KMS-11 (cell line): ENCODE measurements at regions not wholly inside any gene's neighbourhood (a gene's known extent, or its start where the extent isn't known, plus 50 kb on each side); places are given as distances from the start of the nearest gene placed in this dataset.

Experiments
- H2AFZ ChIP-seq: fragments of 200-600 bp; sonication (generic); 2 replicates; pipeline ENCODE4 v1.6.1; 2016; ENCODE audit warnings: antibody characterized with exemption, mixed run types, low read depth
- H3K27ac ChIP-seq: fragments of 200-600 bp; sonication (generic); 2 replicates; pipeline ENCODE4 v1.6.1; 2016; ENCODE audit warnings: mild to moderate bottlenecking, mixed run types
- H3K27me3 ChIP-seq: fragments of 200-600 bp; sonication (generic); 2 replicates; pipeline ENCODE4 v1.6.1; 2017; ENCODE audit warnings: mild to moderate bottlenecking, low read depth, mixed run types, moderate library complexity; ENCODE audit not compliant: insufficient read depth
- H3K36me3 ChIP-seq: fragments of 200-600 bp; sonication (generic); 2 replicates; pipeline ENCODE4 v1.6.1; 2017; ENCODE audit warnings: mild to moderate bottlenecking, mixed run types; ENCODE audit not compliant: insufficient read depth
- H3K4me1 ChIP-seq: fragments of 200-600 bp; sonication (generic); 2 replicates; pipeline ENCODE4 v1.6.1; 2016; ENCODE audit warnings: mild to moderate bottlenecking, low read depth, mixed run types; ENCODE audit not compliant: poor library complexity, severe bottlenecking
- H3K4me2 ChIP-seq: fragments of 200-600 bp; sonication (generic); 2 replicates; pipeline ENCODE4 v1.7.0; 2016; ENCODE audit warnings: mild to moderate bottlenecking, mixed run types
- H3K4me3 ChIP-seq: fragments of 200-600 bp; sonication (generic); IDR thresholded peaks from 2 replicates; pipeline ENCODE4 v1.6.1; 2017; ENCODE audit warnings: low read depth, low read length, mixed read lengths; ENCODE audit not compliant: insufficient read depth
- H3K79me2 ChIP-seq: fragments of 200-600 bp; sonication (generic); 2 replicates; pipeline ENCODE4 v1.6.1; 2016; ENCODE audit warnings: low read depth, mixed run types; ENCODE audit not compliant: insufficient read depth
- H3K9ac ChIP-seq: fragments of 200-600 bp; sonication (generic); 2 replicates; pipeline ENCODE4 v1.6.1; 2016; ENCODE audit warnings: mild to moderate bottlenecking, mixed run types
- H4K20me1 ChIP-seq: fragments of 200-600 bp; sonication (generic); 2 replicates; pipeline ENCODE4 v1.6.1; 2016; ENCODE audit warnings: mild to moderate bottlenecking, mixed run types; ENCODE audit not compliant: insufficient read depth
- TF ChIP-seq, protein P1 (sequence below): fragments of 200-600 bp; sonication (generic); conservative IDR thresholded peaks from 2 replicates; pipeline ENCODE4 v1.6.1; 2017; ENCODE audit warnings: low read depth, mild to moderate bottlenecking, antibody characterized with exemption, low read length, moderate library complexity, mixed read lengths

DNA sequence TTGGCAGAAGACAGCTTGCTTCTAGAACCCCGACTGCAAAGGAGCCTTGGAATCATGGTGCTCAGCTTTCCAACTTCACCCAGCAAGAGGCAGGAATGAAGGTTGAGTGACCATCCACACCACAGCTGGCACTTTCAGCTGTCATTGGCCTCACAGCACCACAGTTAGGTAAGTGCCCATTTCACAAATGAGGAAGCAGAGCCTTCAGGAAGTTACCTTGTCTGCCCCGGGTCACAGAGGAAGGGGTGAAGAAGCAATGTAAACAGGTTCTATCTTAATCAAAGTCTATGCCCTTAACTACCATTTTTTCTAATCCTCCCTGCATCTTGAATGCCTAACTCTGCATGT is 156.0 kb downstream of the GLUL start:
- H4K20me1 ChIP-seq: no peaks in the 10 kb centered on the region
- no peak overlapping the region for H2AFZ ChIP-seq
- H3K36me3 ChIP-seq: no peaks in the 10 kb centered on the region
- H3K4me3 ChIP-seq: no peak overlapping the region
- H3K9ac ChIP-seq: no peak overlapping the region
- no peaks in the 10 kb centered on the region for H3K79me2 ChIP-seq
- no peaks in the 10 kb centered on the region for H3K4me1 ChIP-seq
- H3K4me2 ChIP-seq: no peak overlapping the region
- no peak overlapping the region for H3K27ac ChIP-seq
- no peaks in the 10 kb centered on the region for H3K27me3 ChIP-seq
- TF ChIP-seq, protein P1, sequence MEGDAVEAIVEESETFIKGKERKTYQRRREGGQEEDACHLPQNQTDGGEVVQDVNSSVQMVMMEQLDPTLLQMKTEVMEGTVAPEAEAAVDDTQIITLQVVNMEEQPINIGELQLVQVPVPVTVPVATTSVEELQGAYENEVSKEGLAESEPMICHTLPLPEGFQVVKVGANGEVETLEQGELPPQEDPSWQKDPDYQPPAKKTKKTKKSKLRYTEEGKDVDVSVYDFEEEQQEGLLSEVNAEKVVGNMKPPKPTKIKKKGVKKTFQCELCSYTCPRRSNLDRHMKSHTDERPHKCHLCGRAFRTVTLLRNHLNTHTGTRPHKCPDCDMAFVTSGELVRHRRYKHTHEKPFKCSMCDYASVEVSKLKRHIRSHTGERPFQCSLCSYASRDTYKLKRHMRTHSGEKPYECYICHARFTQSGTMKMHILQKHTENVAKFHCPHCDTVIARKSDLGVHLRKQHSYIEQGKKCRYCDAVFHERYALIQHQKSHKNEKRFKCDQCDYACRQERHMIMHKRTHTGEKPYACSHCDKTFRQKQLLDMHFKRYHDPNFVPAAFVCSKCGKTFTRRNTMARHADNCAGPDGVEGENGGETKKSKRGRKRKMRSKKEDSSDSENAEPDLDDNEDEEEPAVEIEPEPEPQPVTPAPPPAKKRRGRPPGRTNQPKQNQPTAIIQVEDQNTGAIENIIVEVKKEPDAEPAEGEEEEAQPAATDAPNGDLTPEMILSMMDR: no peak

DNA sequence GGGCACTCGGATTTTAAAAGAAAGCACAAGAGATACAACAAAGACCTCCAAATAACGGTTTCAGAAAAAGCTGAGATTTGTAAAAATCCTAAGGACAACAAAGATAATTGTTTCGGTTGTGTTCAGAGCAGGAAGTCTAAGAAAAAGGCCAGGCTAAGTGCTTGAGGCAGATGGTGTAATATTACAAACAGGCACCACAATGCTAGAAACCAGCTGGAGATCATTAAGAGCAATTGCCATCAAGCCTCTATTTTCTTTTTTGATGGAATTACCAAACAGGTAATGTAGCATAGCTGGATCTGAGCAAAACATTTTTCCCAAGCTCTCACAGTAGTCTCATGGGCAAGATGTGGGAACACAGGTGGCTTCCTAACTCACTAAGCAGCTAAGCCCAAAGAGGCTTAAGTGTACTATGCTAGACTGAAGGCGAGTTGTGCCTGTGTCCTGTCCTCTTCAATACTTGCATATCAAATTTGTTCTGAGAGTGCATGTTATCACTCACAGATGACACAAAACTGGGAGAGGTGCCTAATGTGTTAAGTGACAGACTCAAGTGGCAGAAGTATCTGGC is 161.6 kb downstream of the GLUL start:
- Histone ChIP-seq H3K4me1 (no peaks in the 10 kb centered on the region), H2AFZ (no peak overlapping the region), H3K9ac (no peak overlapping the region), H3K4me2 (no peak overlapping the region), H4K20me1 (no peaks in the 10 kb centered on the region), H3K4me3 (no peak overlapping the region), H3K27ac (no peak overlapping the region), H3K79me2 (no peaks in the 10 kb centered on the region), H3K36me3 (no peaks in the 10 kb centered on the region), H3K27me3 (no peaks in the 10 kb centered on the region)
- TF ChIP-seq, protein P1: no peak

DNA sequence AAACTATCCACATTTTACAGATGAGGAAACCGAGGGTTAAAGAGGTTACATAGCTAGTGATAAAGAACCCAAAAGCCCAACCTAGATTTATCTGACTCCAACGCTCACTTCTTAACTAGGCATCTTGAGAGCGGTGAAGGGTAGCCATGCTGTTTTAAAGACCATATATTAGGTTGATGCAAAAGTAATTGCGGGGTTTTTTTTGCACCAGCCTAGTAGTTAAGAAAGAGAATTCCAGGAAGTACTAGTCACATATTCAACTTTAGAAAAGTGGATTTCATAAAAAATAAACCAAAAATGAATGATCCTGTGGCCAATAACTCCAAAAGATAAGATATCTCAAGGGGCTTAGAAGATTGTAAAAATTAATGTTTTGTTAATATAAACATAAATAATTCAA is 162.1 kb downstream of the GLUL start:
- Histone ChIP-seq H3K4me3 (no peak overlapping the region), H3K36me3 (no peaks in the 10 kb centered on the region), H3K27me3 (no peaks in the 10 kb centered on the region), H3K4me2 (no peak overlapping the region), H3K27ac (no peak overlapping the region), H3K4me1 (no peaks in the 10 kb centered on the region), H2AFZ (no peak overlapping the region), H4K20me1 (no peaks in the 10 kb centered on the region), H3K79me2 (no peaks in the 10 kb centered on the region), H3K9ac (no peak overlapping the region)
- TF ChIP-seq, protein P1: no peak

GRCh38 chr1:182227864-182228547 is 163.6 kb downstream of the GLUL start:
- H3K27ac ChIP-seq: no peak overlapping the region
- H3K36me3 ChIP-seq: no peaks in the 10 kb centered on the region
- TF ChIP-seq, protein P1: no peak
- no peak overlapping the region for H3K9ac ChIP-seq
- H4K20me1 ChIP-seq: no peaks in the 10 kb centered on the region
- H3K27me3 ChIP-seq: no peaks in the 10 kb centered on the region
- no peaks in the 10 kb centered on the region for H3K79me2 ChIP-seq
- H3K4me2 ChIP-seq: no peak overlapping the region
- no peak overlapping the region for H2AFZ ChIP-seq
- no peak overlapping the region for H3K4me3 ChIP-seq
- H3K4me1 ChIP-seq: no peaks in the 10 kb centered on the region
